ACHN (cell line): ENCODE measurements at regions not wholly inside any gene's neighbourhood (a gene's known extent, or its start where the extent isn't known, plus 50 kb on each side); places are given as distances from the start of the nearest gene placed in this dataset.
A peak's percentile ranks its signal among the peaks of the same experiment; 100 is the strongest.
"Not testable (repeated sequence)": the region's sequence is repeated elsewhere in the genome, so short reads cannot be mapped to it uniquely, and the experiment has no call there.

Experiments
- DNase-seq: peaks from one replicate; pipeline ENCODE4 v3.0.0-alpha.2; 2015
- in situ Hi-C: cut with HindIII; loops from 2 replicates; pipeline ENCODE4 v1.10.0; 2017; ENCODE audit warnings: low sequenced_read_pairs, low pct_ligation_motif_present, low pct_unique_long_range_greater_than_20kb

- DNase-seq: peak; percentile 52
- in situ Hi-C loops: no loop called here
Measured at GRCh38 chr6:912871-913835, 220.2 kb upstream of the EXOC2 start.

- in situ Hi-C loops: no loop called here
- DNase-seq: no peak
Measured at GRCh38 chr6:907928-908327, 215.0 kb upstream of the EXOC2 start.

- in situ Hi-C loops: no loop called here
- no peak for DNase-seq
Measured at GRCh38 chr6:906920-907319, 214.0 kb upstream of the EXOC2 start.

GRCh38 chr6:905556-905955, 212.6 kb upstream of the EXOC2 start:
- in situ Hi-C loops: no loop called here
- DNase-seq: no peak

- no peak for DNase-seq
- in situ Hi-C loops: no loop called here
Measured at GRCh38 chr6:904994-905393, 212.1 kb upstream of the EXOC2 start.

- peak; percentile 86 for DNase-seq
- in situ Hi-C loops: no loop called here
Measured at GRCh38 chr6:903761-904160, 210.8 kb upstream of the EXOC2 start.

GRCh38 chr6:901696-902460, 208.9 kb upstream of the EXOC2 start:
- DNase-seq: no peak
- in situ Hi-C loops: no loop called here

GRCh38 chr6:900716-901605, 208.0 kb upstream of the EXOC2 start:
- in situ Hi-C loops: no loop called here
- DNase-seq: no peak

- in situ Hi-C loops: no loop called here
- no peak for DNase-seq
Measured at GRCh38 chr6:897528-898207, 204.7 kb upstream of the EXOC2 start.

- in situ Hi-C loops: no loop called here
- no peak for DNase-seq
Measured at GRCh38 chr6:894274-894673, 201.3 kb upstream of the EXOC2 start.

- no peak for DNase-seq
- in situ Hi-C loops: no loop called here
Measured at GRCh38 chr6:890995-891394, 198.1 kb upstream of the EXOC2 start.

- in situ Hi-C loops: no loop called here
- no peak for DNase-seq
Measured at GRCh38 chr6:890201-890600, 197.3 kb upstream of the EXOC2 start.

GRCh38 chr6:887583-888235, 194.8 kb upstream of the EXOC2 start:
- in situ Hi-C loops: no loop called here
- no peak for DNase-seq

GRCh38 chr6:886116-886515, 193.2 kb upstream of the EXOC2 start:
- DNase-seq, in situ Hi-C loops: not testable (repeated sequence)

GRCh38 chr6:885051-885590, 192.2 kb upstream of the EXOC2 start:
- no peak for DNase-seq
- in situ Hi-C loops: no loop called here

- DNase-seq: no peak
Measured at GRCh38 chr6:884570-884969, 191.6 kb upstream of the EXOC2 start.

GRCh38 chr6:882084-882598, 189.2 kb upstream of the EXOC2 start:
- DNase-seq: no peak
- in situ Hi-C loops: no loop called here

More at GRCh38 chr6:884570-884969, 191.6 kb upstream of the EXOC2 start:
- in situ Hi-C loops: no loop called here
